ENCODE measurements at regions not wholly inside any gene's neighbourhood (a gene's known extent, or its start where the extent isn't known, plus 50 kb on each side); places are given as distances from the start of the nearest gene placed in this dataset.

DNA sequence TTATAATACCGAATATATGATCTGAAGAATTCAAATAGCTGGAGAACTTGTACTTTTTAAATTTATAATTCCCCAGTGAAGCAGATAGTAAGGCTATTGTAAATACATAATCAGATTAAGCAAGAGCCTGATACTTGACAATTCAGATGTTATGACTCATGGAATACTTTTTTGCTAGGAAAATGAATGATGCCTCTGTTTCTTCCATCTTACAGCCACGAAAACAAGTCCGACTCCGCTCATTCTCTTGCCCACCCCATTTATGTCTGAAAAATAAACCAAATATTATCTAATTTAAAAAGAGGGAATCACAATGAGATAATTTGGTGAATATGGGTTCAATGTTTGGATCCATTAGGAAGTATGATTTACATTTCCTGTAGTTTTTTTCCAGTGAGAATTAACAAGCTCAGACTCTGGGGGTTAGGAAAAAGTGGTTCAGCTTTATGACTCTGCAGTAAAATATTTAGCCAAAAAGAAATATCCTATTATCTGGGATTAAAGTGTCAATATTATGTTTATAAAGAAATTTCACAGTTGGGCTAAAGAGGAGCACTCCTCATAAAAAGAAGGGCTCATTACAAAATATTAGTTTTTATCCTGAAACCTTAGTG is 50.4 kb upstream of the DAB1 start:
- no CpG with 5 or more reads among the region's 4 CpGs for WGBS, 2 experiments (ENCODE audit: insufficient coverage in 2 of 2)
- Histone ChIP-seq H3K36me3 (ENCODE audit: control insufficient read depth, insufficient read depth, low read length) (no peaks in the 10 kb centered on the region), H3K9me3 (ENCODE audit: control insufficient read depth, low read length) (no peaks in the 10 kb centered on the region), H3K4me3 (ENCODE audit: extremely low read depth, insufficient read depth, low read length, poor library complexity, severe bottlenecking) (no peak overlapping the region), H3K27ac (ENCODE audit: low read depth, low read length, severe bottlenecking) (no peak overlapping the region), H3K4me1 (ENCODE audit: control insufficient read depth, insufficient read depth, low read length, poor library complexity, severe bottlenecking) (peaks cover 4% of the 10 kb centered on the region)
